ENCODE measurements at regions not wholly inside any gene's neighbourhood (a gene's known extent, or its start where the extent isn't known, plus 50 kb on each side); places are given as distances from the start of the nearest gene placed in this dataset.

DNA sequence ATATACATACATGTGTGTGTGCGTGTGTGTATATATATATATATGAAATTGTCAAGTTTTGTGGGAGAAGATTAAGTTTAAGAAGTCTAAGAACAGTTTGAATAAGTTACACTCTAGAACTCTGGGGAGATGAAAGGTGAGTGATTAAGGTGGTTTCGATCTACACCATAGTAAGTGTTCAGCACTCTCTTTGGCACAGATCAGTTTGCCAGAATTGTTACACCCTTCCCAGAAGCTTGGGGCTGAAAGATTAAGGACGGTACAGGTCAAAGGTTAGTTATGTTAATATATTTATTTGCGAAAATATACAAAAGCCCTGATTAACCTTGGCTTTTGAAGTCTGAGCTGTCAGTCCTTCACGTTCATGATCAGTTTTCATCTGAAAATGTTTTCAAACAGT is 309.1 kb downstream of the KLF5 start:
- no peak for DNase-seq

DNA sequence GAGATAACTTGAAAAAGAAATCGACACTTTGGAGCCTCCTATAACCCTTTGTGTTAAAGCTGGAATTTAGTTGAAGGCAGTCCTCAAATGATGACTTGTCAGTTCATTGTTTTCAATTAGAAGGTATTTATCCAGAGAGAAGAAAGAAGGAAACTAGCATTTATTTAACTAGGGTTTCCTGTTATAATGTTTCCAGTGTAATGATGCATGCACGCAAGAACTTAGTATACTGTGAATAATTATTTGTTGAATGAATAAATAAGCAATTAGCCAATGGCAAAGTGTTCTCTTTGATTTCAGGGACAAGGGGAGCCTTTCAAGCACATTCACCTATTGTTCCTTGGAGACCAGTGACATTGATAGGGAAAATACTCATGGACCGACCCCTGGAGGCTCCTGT is 307.4 kb downstream of the KLF5 start:
- no peak for DNase-seq

DNA sequence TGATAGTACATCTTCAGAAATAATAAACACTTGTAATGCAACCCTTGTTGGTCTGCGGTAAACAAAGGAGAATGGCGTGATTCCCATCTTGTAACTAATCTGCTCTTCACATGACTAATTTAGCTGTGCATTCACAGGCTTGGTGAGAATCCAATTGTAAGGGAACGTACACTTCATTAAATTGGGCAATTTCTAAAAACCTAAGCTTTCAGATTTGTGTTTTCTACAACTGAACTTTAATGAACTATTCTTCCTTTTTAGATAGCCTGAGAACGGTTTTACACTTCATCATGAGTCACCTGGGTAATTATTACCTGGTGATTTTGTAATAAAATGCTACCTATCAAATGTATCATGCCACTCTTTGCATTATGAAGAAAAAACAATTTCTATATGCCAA is 306.9 kb downstream of the KLF5 start:
- DNase-seq = no peak

DNA sequence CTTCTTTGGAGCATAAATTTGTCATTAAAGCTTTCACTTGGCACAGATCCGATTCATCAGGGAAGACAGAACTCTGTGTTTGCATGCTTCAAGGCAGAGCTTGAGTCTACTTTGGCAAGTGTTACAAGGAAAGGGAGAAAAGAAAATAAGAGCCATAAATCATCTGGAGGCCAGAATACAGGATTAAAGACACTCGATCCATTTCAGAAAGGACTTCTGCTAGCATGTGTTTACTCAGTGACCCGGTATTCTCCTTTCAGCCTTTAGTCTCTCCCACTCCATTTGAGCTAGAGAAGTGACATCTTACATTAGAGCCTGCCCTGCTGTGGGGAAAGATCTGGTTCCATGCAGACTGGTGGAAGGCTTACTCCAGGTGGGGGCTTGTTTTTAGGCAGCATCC is 306.4 kb downstream of the KLF5 start:
- no peak for DNase-seq

DNA sequence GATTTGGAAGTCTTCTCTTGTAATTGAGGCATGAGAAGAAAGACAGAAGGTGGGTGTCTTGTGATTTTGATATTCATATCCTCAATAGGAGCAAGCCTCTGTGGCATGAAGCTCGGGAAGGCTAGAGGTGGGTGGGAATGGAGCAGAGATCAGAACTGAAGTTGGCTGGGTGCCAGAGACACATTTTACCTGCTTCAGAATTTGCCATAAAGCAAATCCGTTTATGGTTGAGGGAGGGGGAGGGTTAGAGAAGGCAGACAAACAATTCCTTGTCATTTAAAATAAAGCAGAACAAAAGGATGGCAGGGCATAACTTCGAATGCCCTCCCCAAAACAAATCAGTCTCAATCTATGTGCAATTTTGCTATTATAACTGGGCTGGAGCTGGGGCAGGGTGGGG is 305.9 kb downstream of the KLF5 start:
- no peak for DNase-seq

DNA sequence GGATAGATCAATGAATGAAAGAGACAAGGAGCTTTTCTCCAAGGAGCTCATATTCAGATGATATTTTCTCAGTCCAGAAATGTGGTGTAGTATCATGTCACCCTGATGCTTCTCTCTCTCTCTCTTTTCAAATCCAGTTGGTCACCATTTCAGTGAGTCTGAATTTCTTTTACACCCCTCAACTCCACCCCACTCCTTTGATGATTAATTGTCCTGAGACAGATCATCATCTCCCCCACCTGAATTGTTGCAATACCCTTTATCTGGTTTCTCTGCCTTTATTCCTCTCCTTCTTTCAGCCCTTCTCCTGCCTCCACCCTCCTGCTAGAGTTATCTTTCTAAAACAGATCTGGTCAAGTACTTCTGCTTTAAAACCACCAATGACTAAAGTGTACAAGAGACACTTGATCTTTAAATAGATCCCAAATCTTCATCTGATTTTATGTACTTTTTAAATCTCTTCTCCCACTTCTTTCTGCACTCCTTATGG is 299.8 kb downstream of the KLF5 start:
- no peak for DNase-seq

DNA sequence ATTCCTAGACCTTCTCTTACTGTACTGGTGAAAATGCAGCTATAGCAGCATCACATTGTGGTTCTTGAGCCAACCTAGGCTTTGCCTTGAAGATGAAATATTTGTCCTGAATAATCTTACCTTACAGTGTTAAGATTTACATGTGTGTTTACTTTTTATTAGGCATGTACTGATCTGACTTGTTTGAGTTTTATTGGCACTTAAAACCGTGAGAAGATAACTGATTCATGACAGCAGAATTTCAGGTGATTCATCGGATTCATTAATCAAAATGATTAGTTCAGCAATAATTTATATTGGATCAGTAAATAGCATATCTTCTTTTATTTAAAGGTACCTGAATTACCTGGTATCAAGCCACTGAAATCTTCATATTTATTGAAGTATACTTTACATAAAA is 296.3 kb downstream of the KLF5 start:
- DNase-seq = no peak

DNA sequence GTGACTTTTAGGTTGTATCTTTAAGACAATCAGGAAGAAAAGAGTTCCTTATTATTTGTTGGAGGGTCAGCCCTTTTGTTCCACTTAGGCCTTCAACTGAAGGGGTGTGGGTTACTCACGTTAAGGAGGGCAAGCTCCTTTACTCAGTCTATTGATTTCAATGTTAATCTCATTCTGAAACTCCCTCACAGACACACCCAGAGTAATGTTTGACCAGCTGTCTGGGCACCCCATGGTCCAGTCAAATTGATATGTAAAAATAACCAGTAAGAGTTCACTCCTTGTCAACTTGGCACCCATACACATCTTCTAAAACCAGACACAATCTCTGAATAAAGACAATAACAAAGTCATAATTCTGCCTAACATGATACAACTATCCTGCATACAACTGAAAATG is 292.9 kb downstream of the KLF5 start:
- DNase-seq = no peak

DNA sequence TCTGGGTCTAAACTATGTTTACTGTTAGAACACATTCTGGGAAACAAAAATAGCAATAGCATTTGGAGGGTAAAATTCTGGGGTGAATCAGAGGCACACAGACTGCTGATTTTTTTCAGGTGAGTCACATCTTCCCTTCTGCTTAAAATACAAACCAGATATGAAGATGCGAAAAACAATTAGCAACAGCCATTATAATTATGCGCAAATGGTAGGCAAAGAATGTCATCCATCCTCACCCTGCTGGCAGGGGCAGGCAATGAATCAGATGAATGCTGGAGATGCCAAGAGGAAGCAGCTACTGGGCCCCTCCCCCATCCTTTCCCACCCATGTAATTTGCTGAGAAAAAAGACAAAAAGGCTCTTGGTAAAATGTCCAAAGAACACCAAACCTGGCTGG is 282.9 kb downstream of the KLF5 start:
- DNase-seq = no peak

DNA sequence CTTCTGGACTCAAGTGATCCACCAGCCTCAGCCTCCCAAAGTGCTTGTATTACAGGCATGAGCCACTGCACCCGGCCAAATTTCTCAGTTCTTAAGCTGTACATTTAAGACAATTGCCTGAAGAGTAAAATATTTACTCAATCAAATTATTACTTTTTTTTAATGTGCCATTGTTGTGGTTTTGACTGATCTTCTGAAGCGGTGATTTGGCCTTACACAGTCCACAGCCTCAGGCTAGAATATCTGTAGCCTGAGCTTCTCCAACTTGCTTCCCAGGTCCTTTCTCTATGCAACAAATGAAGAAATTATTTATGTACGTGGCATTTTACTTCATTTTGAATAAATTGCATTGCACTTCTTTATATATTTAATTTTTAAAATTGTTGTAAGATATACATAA is 281.3 kb downstream of the KLF5 start:
- DNase-seq = no peak

DNA sequence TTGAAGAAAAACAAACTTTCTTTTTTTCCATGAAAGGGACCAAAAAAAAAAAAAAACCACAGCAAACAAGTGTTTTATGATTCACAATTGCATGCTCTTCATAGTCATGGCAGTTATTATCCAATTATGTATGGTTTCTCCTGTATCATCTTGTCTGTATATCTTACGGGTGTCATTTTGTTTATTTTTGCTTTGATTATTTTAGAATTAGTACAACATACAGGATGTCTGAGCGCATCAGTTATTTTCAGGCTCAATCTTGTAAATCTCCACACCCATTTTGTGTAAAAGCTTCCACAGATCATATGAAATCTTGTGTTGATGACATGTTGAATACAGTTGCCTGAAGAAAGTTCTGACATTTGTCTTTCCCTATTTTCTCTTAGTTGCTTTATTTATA is 280.3 kb downstream of the KLF5 start:
- no peak for DNase-seq

DNA sequence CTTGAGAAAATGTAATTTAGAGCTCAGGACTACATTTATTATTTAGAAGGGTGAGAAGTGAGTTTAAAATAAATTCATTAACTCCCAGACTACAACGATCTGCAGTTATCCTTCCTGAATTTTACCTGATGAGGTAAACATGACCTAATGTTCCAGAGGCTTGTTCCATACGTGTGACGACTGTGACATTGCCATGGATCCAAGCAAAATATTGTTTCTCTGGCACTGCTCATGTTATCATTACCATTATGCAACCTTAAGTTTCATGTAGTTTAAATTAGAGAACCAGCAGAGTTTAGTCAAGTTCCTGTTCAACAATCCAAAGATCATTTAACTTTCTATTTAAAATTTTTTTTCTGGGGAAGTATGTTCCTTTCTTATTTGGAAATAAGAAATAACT is 279.6 kb downstream of the KLF5 start:
- no peak for DNase-seq

DNA sequence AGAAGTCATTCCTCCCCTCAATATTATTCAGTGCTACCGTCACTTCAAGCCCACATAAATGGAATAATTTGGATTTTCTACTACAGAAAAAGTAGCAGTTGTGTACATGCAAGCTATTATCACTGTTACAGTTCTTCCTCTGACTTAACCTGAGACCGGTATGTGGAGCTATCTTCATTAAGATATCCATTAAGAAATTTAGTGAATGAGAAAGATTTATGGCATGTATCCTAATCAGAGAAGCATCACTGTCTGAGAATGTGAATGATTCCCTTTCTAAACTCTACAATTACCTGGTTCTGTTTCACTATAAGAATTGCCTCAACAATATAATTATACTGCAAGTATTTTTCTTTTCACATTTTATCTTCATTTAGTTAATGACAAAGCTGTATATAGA is 278.7 kb downstream of the KLF5 start:
- DNase-seq = no peak

DNA sequence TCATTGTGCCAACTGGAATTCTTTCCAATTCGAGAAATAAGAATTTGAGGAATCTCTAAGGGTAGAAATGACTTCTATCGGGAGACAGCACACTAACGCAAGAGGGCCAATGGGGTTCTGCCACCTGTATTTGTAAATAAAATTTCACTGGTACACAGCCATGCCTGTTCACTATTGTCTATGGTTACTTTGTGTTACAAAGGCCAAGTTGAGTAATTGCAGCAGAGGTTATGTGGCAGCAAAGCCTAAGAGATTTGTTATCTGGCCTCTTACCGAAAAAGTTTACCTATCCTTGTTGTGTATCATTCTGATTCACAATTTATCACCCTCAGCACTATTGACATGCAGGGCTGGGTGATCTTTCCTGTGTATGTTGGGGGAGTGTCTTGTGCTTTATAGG is 278.0 kb downstream of the KLF5 start:
- DNase-seq = no peak

DNA sequence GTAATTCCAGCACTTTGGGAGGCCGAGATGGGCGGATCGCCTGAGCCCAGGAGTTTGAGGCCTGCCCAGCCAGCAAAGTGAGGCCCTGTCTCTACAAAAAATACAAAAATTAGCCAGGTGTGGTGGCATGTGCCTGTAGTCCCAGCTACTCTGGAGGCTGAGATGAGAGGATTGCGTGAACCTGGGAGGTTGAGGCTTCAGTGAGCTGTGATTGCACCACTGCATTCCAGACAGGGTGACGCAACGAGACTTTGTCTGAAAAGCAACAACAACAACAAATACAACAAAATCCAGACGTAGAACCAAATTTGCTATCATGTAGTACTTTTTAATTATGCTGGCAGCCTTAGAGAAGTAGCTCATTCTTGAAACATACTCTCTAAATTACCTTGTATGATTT is 277.1 kb downstream of the KLF5 start:
- DNase-seq = no peak

DNA sequence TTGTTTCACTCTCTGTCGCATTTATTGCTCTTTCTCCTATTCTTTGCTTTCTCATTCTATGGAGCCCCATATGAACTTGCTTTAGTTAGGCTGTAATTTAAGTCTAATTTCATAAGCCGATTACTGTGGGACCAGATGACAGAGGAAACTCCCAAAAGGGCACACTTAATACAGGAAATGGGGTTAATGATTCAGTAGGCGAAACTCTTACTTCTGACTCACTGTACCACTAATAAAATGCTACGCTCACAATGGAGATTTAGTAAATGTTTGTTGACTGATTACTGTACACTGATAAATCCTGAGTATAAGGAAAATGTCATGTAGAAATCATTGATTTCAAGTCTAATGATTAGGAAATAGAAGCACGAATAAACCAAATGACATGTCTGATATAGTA is 276.4 kb downstream of the KLF5 start:
- DNase-seq = no peak

DNA sequence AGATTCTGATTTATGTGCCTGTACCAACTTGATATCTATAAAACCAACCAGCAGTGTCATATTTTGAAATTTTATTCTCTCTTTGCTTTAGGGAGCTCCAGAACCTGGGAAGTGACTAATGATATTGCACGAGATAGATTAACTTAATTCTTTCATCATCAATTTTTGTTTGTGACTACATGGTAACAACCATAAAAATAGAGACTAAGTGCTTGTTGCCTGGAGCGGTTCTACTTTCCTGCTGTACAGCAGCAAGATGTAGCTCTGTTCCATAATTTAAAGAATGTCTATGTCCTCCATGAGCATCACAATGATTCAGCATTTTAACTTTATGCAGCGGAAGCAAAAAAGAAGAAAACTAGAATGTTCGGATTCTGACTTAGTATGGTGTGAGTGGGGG is 275.6 kb downstream of the KLF5 start:
- no peak for DNase-seq

DNA sequence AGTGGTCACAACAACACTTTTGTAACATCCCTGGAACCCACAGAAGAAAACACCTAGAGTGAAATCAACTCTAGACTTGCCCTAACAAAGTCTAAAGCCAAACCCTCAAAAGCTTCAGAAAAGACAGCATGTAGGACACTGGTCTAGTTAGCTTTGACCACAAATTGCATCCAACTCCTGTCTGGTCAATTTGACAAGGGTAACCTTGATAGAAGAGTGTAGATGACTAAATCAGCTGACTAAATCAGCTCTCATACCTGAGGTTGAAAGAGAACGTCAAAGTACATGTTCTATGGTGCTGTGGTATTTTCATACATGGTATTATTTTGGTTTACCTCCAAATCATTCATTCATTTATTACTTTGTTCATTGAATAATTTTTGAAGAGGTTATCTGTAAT is 272.8 kb downstream of the KLF5 start:
- no peak for DNase-seq

DNA sequence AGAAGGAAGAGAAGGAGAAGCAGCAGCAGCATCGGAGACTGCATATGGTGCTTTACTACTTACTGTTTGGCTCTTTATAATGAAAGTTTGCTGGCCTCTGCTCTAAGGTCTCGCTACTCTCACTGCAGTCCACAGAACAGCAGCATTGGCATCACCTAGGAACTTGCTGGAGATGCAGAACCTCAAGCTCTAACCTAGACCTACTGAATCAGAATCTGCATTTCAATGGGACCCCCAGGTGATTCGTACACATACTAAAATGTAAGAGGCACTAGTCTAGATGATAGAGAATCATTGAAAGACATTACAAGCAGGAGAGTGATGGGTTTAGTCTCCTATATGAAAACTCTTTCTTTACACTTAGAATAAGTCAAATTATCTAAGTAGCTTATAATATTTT is 270.6 kb downstream of the KLF5 start:
- DNase-seq = no peak

DNA sequence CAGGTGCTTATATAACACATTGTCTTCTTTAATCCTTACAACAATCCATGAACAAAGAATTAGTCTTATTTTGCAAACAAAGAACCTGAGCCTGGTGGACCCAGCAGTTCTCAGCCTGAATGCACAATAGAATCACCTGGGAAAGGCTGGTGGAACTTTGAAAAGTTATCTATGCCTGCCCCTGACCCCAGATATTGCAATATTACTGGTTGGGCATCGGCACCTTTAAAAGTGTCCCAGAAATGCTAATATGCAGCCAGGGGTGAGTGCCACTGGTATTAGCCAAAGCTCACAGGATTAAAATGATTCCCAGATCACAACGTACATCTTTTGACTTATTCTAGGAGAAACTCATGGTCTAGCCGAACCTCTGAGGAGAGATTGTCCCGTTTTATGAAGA is 268.8 kb downstream of the KLF5 start:
- no peak for DNase-seq

DNA sequence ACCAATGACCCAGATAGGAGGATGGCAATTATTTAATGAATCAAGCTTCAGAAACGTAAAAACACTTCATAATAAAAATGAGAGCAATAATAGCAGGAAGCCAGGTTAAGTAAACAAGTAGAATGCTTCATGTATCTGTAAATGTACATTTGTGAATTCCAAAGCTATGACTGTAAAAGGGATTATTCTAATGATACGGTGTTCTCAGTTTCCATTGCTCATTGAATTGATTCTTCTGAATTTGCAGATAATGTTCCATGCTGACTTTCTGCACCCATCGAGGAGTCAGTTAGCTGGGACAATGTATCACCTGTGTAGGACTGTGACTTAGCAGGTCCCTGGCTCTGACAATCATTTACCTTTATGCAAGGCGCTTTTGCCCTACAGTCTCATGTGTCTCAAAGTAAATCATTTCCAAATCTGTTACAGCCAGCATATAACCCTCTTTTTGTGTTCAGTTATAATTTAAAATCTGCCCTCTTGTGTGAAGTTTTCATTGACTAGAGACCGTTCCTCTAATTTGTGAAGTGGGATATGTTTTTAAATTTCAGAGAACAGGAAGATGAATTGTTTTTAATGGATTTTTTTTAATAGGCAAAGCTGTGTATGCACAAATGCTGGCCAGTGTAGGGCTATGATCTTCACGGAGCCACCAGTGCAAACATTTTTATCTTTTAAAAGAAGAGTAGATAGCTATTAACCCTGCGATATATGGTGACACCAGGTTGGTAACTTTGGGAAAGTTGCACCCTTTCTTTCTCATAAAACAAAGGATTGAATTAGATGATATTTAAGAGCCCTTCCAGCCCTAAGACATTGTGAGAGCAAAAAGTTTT is 267.1 kb downstream of the KLF5 start:
- DNase-seq = no peak

DNA sequence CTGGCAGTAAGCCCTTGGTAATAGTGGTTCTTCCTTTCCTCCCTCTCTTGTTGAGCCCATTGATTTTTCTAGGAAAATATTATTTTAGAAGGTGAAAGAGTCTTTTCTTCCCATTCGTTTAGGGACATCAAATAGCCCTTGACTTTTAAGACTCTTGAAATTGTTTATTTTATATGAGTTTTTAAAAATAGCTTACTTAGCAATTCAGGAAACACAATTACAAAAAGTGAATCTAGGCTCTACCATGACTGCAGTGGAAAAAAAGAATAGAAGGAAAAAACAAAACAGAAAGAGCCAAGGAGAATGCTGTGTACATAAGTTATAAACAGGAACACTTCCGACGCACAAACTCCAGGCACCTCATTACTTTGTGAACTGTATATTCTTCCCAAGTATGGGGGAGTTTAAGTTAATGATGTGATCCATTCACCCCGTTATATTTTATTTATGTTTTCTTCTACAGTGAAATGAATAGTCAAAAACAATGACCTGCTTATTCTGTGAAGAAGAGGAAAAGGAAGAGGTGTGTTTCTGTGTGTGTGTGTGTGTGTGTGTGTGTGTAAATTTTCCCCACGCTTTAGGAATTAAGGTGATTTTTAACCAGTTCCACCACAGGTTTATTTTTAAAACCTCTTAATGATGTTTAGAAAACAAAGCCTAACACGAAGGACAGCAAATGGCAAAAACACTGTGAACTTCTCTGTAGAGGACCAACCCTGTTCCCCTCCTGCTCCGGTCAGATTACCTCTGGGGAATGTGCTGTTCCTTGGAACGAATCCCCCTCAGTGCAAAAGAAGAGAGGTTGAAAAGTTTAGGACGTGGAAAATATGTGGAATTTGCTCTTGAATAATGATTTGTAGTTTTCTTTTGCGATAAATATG is 266.3 kb downstream of the KLF5 start:
- DNase-seq = no peak

DNA sequence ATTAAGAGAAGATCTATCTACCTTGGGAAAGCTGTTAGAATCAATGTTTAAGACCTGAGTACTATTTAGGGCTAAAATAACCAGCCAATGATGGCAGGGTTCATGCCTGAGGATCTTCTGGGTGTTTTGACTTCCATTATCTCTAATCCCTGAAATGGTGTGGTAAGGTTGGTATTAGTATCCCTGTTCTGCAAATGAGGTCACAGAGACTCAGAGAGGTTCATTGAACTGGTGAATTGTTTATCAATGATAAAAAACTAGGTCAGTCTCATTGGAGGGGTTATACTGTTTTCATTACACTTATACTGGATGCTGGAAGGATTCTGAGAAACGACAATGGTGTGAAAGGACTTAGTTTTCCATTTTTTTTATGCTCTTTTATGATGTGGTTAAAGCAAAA is 264.8 kb downstream of the KLF5 start:
- no peak for DNase-seq

DNA sequence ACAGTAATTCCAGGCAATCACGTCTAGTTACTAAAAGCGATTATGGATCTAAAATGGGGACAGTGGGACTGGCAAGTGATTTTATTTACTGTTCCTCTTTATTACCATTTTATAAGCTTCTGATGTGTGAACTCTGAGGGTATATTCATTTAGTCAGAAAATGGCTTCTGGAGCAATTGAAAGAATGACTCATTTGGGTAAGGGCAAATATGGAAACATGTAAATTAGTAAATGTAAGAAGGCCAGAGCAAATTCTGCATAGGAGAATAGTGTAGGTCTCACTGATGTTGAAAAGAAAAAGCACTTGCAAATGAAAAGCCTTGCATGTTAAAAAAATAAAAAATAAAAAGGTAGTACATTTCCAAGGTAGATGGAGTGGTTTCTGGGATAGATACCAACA is 262.2 kb downstream of the KLF5 start:
- no peak for DNase-seq
